CD4-positive, alpha-beta T cell (primary cell): ENCODE measurements at regions not wholly inside any gene's neighbourhood (a gene's known extent, or its start where the extent isn't known, plus 50 kb on each side); places are given as distances from the start of the nearest gene placed in this dataset.

ENCODE experiments used
- ATAC-seq: fragments of 200-7000 bp; cut with Tn5 transposase; one replicate; pipeline ENCODE4 v1.10.0; 2022; ENCODE audit warnings: mild to moderate bottlenecking; ENCODE audit not compliant: poor library complexity
- CTCF ChIA-PET: fragments of 350-600 bp; sonication (Branson Sonifier 250); formaldehyde crosslinking; loops from one replicate; lab custom pipeline; 2021; ENCODE audit warnings: antibody characterized with exemption, inconsistent platforms; lab: Charles Lee
- POLR2A ChIA-PET: fragments of 350-600 bp; sonication (Branson Sonifier 250); formaldehyde crosslinking; loops from one replicate; lab custom pipeline; 2021; ENCODE audit warnings: antibody characterized with exemption, inconsistent platforms; lab: Charles Lee
- DNase-seq, 14 experiments: peaks; one replicate each; pipeline ENCODE4 v3.0.0-alpha.2; 2013 to 2020; ENCODE audit warnings: mixed read lengths in 2 of 14
- H3K27ac ChIP-seq, 2 donors: one replicate each; pipeline versions ENCODE4 v1.5.1 to v1.7.0; 2013; ENCODE audit warnings: low read length in 2 of 2, low read depth in 1 of 2, mild to moderate bottlenecking in 1 of 2
- H3K27me3 ChIP-seq, 2 experiments: 1 replicate in 1 of 2; 2 replicates in 1 of 2; pipeline versions ENCODE4 v1.6.1 to v1.7.0; 2013; ENCODE audit warnings: low read length in 2 of 2, control low read depth in 1 of 2, mild to moderate bottlenecking in 1 of 2, moderate library complexity in 1 of 2; ENCODE audit not compliant: insufficient read depth in 2 of 2, control insufficient read depth in 1 of 2
- H3K36me3 ChIP-seq: one replicate; pipeline ENCODE4 v1.6.1; 2013; ENCODE audit warnings: low read length, control low read depth; ENCODE audit not compliant: insufficient read depth
- H3K4me1 ChIP-seq: one replicate; pipeline ENCODE4 v1.6.1; 2013; ENCODE audit warnings: low read length, control low read depth; ENCODE audit not compliant: insufficient read depth
- H3K4me3 ChIP-seq: one replicate; pipeline ENCODE4 v1.5.1; 2013; ENCODE audit warnings: mild to moderate bottlenecking, low read length, moderate library complexity
- H3K9me3 ChIP-seq, 2 experiments: 1 replicate in 1 of 2; 2 replicates in 1 of 2; pipeline versions ENCODE4 v1.6.1 to v1.7.0; 2013; ENCODE audit warnings: low read length in 2 of 2, mild to moderate bottlenecking in 2 of 2, control low read depth in 1 of 2, moderate library complexity in 1 of 2; ENCODE audit not compliant: control insufficient read depth in 1 of 2, insufficient read depth in 1 of 2
- H3K27ac Mint-ChIP-seq: one replicate; pipeline ENCODE4 v1.8.0; 2020; ENCODE audit warnings: mixed read lengths
- H3K27me3 Mint-ChIP-seq: one replicate; pipeline ENCODE4 v1.8.0; 2021; ENCODE audit warnings: mixed read lengths
- H3K36me3 Mint-ChIP-seq: one replicate; pipeline ENCODE4 v1.8.0; 2021; ENCODE audit warnings: low read depth, mixed read lengths
- H3K4me1 Mint-ChIP-seq: one replicate; pipeline ENCODE4 v1.8.0; 2021; ENCODE audit warnings: low read depth, mixed read lengths
- H3K4me3 Mint-ChIP-seq: one replicate; pipeline ENCODE4 v1.8.0; 2020; ENCODE audit warnings: mild to moderate bottlenecking, mixed read lengths
- H3K9me3 Mint-ChIP-seq: one replicate; pipeline ENCODE4 v1.8.0; 2020; ENCODE audit warnings: mixed read lengths
- CTCF ChIP-seq: fragments of 200-600 bp; IDR thresholded peaks from one replicate; pipeline ENCODE4 v1.8.0; 2022; ENCODE audit warnings: antibody characterized with exemption, mild to moderate bottlenecking
- intact Hi-C, 2 experiments: fragments of 100-400 bp; cut with DNase I in 1 of 2; cut with micrococcal nuclease in 1 of 2; formaldehyde crosslinking; loops; one replicate each; pipeline versions ENCODE4 v1.15.1 to v1.9.0; 2023 to 2025; cut with DNase I, micrococcal nuclease

GRCh38 chr7:24192053-24192452, 91.9 kb upstream of the NPY start:
- Histone ChIP-seq H3K4me1 (no peaks in the 10 kb centered on the region), H3K36me3 (no peaks in the 10 kb centered on the region), H3K4me3 (no peak overlapping the region), H3K9me3 (no peaks in the 10 kb centered on the region), H3K27ac (no peak overlapping the region), H3K27me3 (peaks cover 0 to 4% of the 10 kb centered on the region in 2 experiments)
- intact Hi-C loops, result no loop called here
- Mint-ChIP-seq H3K4me1 (no peaks in the 10 kb centered on the region), H3K9me3 (no peaks in the 10 kb centered on the region), H3K4me3 (no peak overlapping the region), H3K27me3 (peaks cover 23% of the 10 kb centered on the region), H3K36me3 (no peaks in the 10 kb centered on the region), H3K27ac (no peak overlapping the region)
- ChIA-PET POLR2A (interaction anchor here (0.6 kb wide), 1 partner anchor 394 kb away, joined by 4 read pairs; no protein-coding TSS in a partner anchor), CTCF (no interaction called here)
- ATAC-seq (no peak), DNase-seq (no peak)
- no peak for TF ChIP-seq CTCF

GRCh38 chr7:24192691-24193090, 91.3 kb upstream of the NPY start:
- no peak overlapping the region for H3K4me3 Mint-ChIP-seq
- Histone ChIP-seq H3K4me1 (no peaks in the 10 kb centered on the region), H3K4me3 (no peak overlapping the region), H3K9me3 (no peaks in the 10 kb centered on the region), H3K27me3 (peaks cover 0 to 4% of the 10 kb centered on the region in 2 experiments), H3K27ac (no peak overlapping the region), H3K36me3 (no peaks in the 10 kb centered on the region)
- intact Hi-C loops, result no loop called here
- H3K4me1 Mint-ChIP-seq, result no peaks in the 10 kb centered on the region
- peaks cover 23% of the 10 kb centered on the region for H3K27me3 Mint-ChIP-seq
- ChIA-PET CTCF (no interaction called here), POLR2A (interaction anchor here (0.6 kb wide), 1 partner anchor 394 kb away, joined by 4 read pairs; no protein-coding TSS in a partner anchor)
- no peaks in the 10 kb centered on the region for H3K9me3 Mint-ChIP-seq
- H3K27ac Mint-ChIP-seq, result no peak overlapping the region
- no peaks in the 10 kb centered on the region for H3K36me3 Mint-ChIP-seq
- DNase-seq (no peak), ATAC-seq (no peak)
- TF ChIP-seq CTCF, result no peak

- Mint-ChIP-seq H3K4me3 (no peak overlapping the region), H3K4me1 (peaks cover 17% of the 10 kb centered on the region), H3K27me3 (no peaks in the 10 kb centered on the region), H3K9me3 (no peaks in the 10 kb centered on the region), H3K36me3 (no peaks in the 10 kb centered on the region), H3K27ac (no peak overlapping the region)
- Histone ChIP-seq H3K27me3 (no peaks in the 10 kb centered on the region), H3K9me3 (no peaks in the 10 kb centered on the region), H3K36me3 (no peaks in the 10 kb centered on the region), H3K4me1 (peaks cover 7% of the 10 kb centered on the region), H3K27ac (no peak overlapping the region), H3K4me3 (no peak overlapping the region)
- no peak for TF ChIP-seq CTCF
- CTCF ChIA-PET, result no interaction called here
- ATAC-seq, result no peak
- POLR2A ChIA-PET, result no interaction called here
- no peak for DNase-seq
- intact Hi-C loops, result no loop called here
Measured at GRCh38 chr7:24197852-24198251, 86.1 kb upstream of the NPY start.
